HG03139 (cell line): ENCODE measurements at regions not wholly inside any gene's neighbourhood (a gene's known extent, or its start where the extent isn't known, plus 50 kb on each side); places are given as distances from the start of the nearest gene placed in this dataset.
"Not testable (repeated sequence)": the region's sequence is repeated elsewhere in the genome, so short reads cannot be mapped to it uniquely, and the experiment has no call there.

Source experiments
- ATAC-seq: cut with Tn5 transposase; IDR thresholded peaks from one replicate; pipeline ENCODE4 v1.9.1; 2021; ENCODE audit not compliant: unreplicated experiment

- ATAC-seq = no peak
Measured at GRCh38 chr21:15422783-15423182, 307.0 kb upstream of the USP25 start.

- ATAC-seq = no peak
Measured at GRCh38 chr21:15423676-15424445, 305.9 kb upstream of the USP25 start.

GRCh38 chr21:15425049-15425448, 304.7 kb upstream of the USP25 start:
- no peak for ATAC-seq

GRCh38 chr21:15430023-15430422, 299.8 kb upstream of the USP25 start:
- ATAC-seq = no peak

GRCh38 chr21:15430577-15430976, 299.2 kb upstream of the USP25 start:
- no peak for ATAC-seq

- ATAC-seq = no peak
Measured at GRCh38 chr21:15431053-15431452, 298.7 kb upstream of the USP25 start.

- ATAC-seq = no peak
Measured at GRCh38 chr21:15433091-15433490, 296.7 kb upstream of the USP25 start.

- no peak for ATAC-seq
Measured at GRCh38 chr21:15434163-15434905, 295.4 kb upstream of the USP25 start.

- no peak for ATAC-seq
Measured at GRCh38 chr21:15436031-15436430, 293.8 kb upstream of the USP25 start.

- ATAC-seq = no peak
Measured at GRCh38 chr21:15437883-15438282, 291.9 kb upstream of the USP25 start.

- no peak for ATAC-seq
Measured at GRCh38 chr21:15439726-15440125, 290.1 kb upstream of the USP25 start.

- no peak for ATAC-seq
Measured at GRCh38 chr21:15441060-15441493, 288.7 kb upstream of the USP25 start.

- ATAC-seq = no peak
Measured at GRCh38 chr21:15441992-15442391, 287.8 kb upstream of the USP25 start.

GRCh38 chr21:15442743-15443469, 286.9 kb upstream of the USP25 start:
- no peak for ATAC-seq

- no peak for ATAC-seq
Measured at GRCh38 chr21:15443740-15444117, 286.1 kb upstream of the USP25 start.

GRCh38 chr21:15444118-15444960, 285.4 kb upstream of the USP25 start:
- no peak for ATAC-seq

GRCh38 chr21:15445327-15445726, 284.5 kb upstream of the USP25 start:
- no peak for ATAC-seq

- no peak for ATAC-seq
Measured at GRCh38 chr21:15446223-15446622, 283.6 kb upstream of the USP25 start.

GRCh38 chr21:15449556-15449955, 280.2 kb upstream of the USP25 start:
- no peak for ATAC-seq

GRCh38 chr21:15453261-15453660, 276.5 kb upstream of the USP25 start:
- no peak for ATAC-seq

GRCh38 chr21:15453785-15454184, 276.0 kb upstream of the USP25 start:
- not testable (repeated sequence) for ATAC-seq
